ENCODE measurements at regions not wholly inside any gene's neighbourhood (a gene's known extent, or its start where the extent isn't known, plus 50 kb on each side); places are given as distances from the start of the nearest gene placed in this dataset.

DNA sequence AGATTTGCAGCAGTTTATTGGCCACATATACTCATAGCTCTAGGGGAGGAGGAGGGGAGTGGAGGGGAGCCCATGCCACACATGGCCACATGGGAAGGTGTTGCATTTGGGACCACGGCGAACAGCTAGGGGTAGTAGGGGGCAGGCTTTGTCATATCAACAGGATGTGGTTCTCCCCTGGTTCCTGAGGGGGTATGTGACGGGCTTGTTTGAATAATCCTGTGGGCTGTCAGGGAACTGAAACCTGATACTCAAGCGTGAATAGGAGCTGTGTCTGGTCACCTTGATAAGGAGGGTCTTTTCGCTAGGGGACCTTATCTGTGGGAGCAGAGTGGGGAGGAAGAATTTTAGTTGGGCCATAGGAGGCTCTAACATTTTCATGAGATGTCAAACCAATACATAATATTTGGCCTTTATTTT is 264.7 kb downstream of the CTH start (continued):
- TF ChIP-seq CCAR2 (IDR thresholded peaks at IDR 0.05; ENCODE audit: low read depth, low read length) (no peak), ZFP30 (CRISPR knock-in tag; IDR thresholded peaks at IDR 0.05; ENCODE audit: borderline replicate concordance) (no peak), SRSF9 (IDR thresholded peaks at IDR 0.05; ENCODE audit: borderline replicate concordance, low read depth, low read length) (no peak), FOS (IDR thresholded peaks at IDR 0.05; ENCODE audit: extremely low read depth, insufficient read length) (no peak), CEBPG (CRISPR knock-in tag; IDR thresholded peaks at IDR 0.05) (no peak), CEBPG (tag; conservative IDR thresholded peaks at IDR 0.05 in 1 of 2, IDR thresholded peaks at IDR 0.05 in 1 of 2) (no peak), KAT2B (IDR thresholded peaks at IDR 0.05; ENCODE audit: low read depth, low read length) (no peak), ZBTB17 (CRISPR knock-in tag; IDR thresholded peaks at IDR 0.05) (no peak), ZNF717 (CRISPR knock-in tag; IDR thresholded peaks at IDR 0.05) (no peak), HSF4 (CRISPR knock-in tag; IDR thresholded peaks at IDR 0.05; ENCODE audit: borderline replicate concordance) (no peak), ZC3H4 (CRISPR knock-in tag; IDR thresholded peaks at IDR 0.05; ENCODE audit: borderline replicate concordance) (no peak), KAT8 (IDR thresholded peaks at IDR 0.05; ENCODE audit: low read depth) (no peak), EP300 (IDR thresholded peaks at IDR 0.05; ENCODE audit: low read length) (peak; percentile 98), ZNF165 (CRISPR knock-in tag; IDR thresholded peaks at IDR 0.05; ENCODE audit: borderline replicate concordance) (no peak), HEY1 (CRISPR knock-in tag; IDR thresholded peaks at IDR 0.05; ENCODE audit: borderline replicate concordance) (no peak), JUN (IDR thresholded peaks at IDR 0.05; ENCODE audit: borderline replicate concordance, low read depth, low read length) (0 out of 2 replicates have a peak, but pooled peaks have one; percentile 23), JUN (CRISPR knock-in tag; IDR thresholded peaks at IDR 0.05; ENCODE audit: borderline replicate concordance) (no peak), SMARCB1 (IDR thresholded peaks at IDR 0.05; ENCODE audit: insufficient read length, low read depth) (no peak)
- TF ChIP-seq, protein P1, sequence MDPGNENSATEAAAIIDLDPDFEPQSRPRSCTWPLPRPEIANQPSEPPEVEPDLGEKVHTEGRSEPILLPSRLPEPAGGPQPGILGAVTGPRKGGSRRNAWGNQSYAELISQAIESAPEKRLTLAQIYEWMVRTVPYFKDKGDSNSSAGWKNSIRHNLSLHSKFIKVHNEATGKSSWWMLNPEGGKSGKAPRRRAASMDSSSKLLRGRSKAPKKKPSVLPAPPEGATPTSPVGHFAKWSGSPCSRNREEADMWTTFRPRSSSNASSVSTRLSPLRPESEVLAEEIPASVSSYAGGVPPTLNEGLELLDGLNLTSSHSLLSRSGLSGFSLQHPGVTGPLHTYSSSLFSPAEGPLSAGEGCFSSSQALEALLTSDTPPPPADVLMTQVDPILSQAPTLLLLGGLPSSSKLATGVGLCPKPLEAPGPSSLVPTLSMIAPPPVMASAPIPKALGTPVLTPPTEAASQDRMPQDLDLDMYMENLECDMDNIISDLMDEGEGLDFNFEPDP (CRISPR knock-in tag; IDR thresholded peaks at IDR 0.05), result no peak
- TF ChIP-seq, protein P2, sequence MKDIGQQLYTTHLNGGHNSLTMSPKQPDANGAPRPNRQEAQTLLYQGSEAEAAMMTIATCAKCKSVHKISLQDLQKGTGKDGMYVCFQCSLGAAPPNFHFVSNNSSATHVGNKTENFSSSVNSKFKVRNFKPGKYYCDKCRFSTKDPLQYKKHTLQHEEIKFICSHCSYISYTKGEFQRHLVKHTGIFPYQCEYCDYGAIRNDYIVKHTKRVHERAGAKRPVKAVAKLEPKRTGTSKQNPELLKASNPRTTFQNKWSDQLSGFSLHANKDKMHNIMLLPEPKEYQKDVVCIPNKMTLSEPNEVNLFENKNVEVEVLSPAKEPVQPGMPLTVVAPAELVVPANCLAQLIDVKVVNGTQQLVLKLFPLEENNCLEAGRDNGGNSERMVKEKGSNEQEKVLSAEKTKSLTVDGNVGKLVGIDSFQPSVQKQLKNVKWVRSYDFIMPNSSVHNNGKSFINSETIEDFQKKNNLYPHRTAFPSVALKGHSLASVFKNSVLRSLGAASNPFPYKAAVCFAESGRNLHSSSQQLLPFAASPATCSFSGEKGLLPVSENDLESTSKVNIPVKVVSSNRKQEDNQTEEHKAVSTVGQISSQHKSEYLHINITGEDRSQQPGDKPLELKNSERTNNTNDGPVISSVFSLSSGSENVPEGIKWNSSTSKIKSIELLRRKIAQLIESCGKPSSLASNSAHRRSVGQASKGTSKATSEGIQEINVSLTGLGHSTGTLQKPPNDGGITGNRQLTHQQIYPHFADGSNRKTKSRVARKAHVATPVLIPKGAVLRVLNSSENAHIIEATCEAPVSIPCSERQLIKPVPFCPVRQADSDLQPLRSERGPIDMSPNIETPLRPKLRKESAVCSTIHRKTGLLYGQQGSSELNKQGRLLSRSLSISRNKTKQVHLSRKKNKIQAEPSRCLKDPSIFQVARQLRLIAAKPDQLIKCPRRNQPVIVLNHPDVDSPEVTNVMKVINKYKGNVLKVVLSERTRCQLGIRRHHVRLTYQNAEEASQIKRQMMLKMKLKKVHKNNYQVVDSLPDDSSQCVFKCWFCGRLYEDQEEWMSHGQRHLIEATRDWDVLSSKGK (CRISPR knock-in tag; IDR thresholded peaks at IDR 0.05), result no peak
- TF ChIP-seq, protein P3, sequence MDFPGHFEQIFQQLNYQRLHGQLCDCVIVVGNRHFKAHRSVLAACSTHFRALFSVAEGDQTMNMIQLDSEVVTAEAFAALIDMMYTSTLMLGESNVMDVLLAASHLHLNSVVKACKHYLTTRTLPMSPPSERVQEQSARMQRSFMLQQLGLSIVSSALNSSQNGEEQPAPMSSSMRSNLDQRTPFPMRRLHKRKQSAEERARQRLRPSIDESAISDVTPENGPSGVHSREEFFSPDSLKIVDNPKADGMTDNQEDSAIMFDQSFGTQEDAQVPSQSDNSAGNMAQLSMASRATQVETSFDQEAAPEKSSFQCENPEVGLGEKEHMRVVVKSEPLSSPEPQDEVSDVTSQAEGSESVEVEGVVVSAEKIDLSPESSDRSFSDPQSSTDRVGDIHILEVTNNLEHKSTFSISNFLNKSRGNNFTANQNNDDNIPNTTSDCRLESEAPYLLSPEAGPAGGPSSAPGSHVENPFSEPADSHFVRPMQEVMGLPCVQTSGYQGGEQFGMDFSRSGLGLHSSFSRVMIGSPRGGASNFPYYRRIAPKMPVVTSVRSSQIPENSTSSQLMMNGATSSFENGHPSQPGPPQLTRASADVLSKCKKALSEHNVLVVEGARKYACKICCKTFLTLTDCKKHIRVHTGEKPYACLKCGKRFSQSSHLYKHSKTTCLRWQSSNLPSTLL (IDR thresholded peaks at IDR 0.05), result no peak
- TF ChIP-seq, protein P4, sequence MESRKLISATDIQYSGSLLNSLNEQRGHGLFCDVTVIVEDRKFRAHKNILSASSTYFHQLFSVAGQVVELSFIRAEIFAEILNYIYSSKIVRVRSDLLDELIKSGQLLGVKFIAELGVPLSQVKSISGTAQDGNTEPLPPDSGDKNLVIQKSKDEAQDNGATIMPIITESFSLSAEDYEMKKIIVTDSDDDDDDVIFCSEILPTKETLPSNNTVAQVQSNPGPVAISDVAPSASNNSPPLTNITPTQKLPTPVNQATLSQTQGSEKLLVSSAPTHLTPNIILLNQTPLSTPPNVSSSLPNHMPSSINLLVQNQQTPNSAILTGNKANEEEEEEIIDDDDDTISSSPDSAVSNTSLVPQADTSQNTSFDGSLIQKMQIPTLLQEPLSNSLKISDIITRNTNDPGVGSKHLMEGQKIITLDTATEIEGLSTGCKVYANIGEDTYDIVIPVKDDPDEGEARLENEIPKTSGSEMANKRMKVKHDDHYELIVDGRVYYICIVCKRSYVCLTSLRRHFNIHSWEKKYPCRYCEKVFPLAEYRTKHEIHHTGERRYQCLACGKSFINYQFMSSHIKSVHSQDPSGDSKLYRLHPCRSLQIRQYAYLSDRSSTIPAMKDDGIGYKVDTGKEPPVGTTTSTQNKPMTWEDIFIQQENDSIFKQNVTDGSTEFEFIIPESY (CRISPR knock-in tag; IDR thresholded peaks at IDR 0.05), result no peak

Data from K562 (cell line).